ENCODE measurements at regions not wholly inside any gene's neighbourhood (a gene's known extent, or its start where the extent isn't known, plus 50 kb on each side); places are given as distances from the start of the nearest gene placed in this dataset.
"Not testable (repeated sequence)": the region's sequence is repeated elsewhere in the genome, so short reads cannot be mapped to it uniquely, and the experiment has no call there.

GRCh38 chr7:32748337-32748736, 143.2 kb downstream of the KBTBD2 start:
- TF ChIP-seq, protein P1, sequence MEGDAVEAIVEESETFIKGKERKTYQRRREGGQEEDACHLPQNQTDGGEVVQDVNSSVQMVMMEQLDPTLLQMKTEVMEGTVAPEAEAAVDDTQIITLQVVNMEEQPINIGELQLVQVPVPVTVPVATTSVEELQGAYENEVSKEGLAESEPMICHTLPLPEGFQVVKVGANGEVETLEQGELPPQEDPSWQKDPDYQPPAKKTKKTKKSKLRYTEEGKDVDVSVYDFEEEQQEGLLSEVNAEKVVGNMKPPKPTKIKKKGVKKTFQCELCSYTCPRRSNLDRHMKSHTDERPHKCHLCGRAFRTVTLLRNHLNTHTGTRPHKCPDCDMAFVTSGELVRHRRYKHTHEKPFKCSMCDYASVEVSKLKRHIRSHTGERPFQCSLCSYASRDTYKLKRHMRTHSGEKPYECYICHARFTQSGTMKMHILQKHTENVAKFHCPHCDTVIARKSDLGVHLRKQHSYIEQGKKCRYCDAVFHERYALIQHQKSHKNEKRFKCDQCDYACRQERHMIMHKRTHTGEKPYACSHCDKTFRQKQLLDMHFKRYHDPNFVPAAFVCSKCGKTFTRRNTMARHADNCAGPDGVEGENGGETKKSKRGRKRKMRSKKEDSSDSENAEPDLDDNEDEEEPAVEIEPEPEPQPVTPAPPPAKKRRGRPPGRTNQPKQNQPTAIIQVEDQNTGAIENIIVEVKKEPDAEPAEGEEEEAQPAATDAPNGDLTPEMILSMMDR (IDR thresholded peaks at IDR 0.05): not testable (repeated sequence)
- not testable (repeated sequence) for TF ChIP-seq POLR2AphosphoS5, POLR2A (IDR thresholded peaks at IDR 0.05)
